ENCODE measurements at regions not wholly inside any gene's neighbourhood (a gene's known extent, or its start where the extent isn't known, plus 50 kb on each side); places are given as distances from the start of the nearest gene placed in this dataset.

DNA sequence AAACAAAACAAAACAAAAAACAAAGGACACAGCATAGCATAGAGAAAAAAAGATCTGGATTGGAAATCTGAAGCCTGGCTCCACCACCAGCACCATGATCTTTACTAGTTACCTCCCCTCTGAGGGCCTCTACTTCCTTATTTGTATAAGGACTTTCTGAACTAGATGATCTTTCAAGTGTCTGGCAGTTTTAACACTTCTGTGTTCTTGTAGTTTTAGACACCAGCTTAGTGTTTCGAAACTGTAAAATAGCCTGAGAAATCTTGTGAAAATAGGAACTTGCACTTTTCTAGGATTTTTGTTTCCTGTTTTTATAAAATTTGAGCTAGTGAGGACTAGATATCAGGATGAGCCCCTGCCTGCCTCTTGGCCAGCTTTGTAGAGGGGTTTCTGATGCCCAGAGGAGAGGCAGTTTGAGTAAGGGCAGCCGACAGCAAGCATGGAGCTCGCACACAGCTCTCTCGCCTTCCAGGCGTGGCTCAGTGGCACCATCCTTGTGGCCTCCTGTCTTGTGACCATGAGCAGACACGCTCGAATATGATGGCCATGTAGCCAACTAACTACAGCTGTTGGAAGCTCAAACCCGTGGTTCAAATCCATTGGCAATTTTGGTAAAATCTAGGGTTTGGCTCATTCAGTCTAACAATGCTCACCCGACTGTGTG lies 319.0 kb downstream of the KCNRG start:
- Histone ChIP-seq H3K4me3 (ENCODE audit: low read length) (no peak overlapping the region), H3K27ac (ENCODE audit: low read length) (no peak overlapping the region), H3K27me3 (ENCODE audit: control insufficient read depth, insufficient read depth, low read length) (no peaks in the 10 kb centered on the region), H3K36me3 (ENCODE audit: control insufficient read depth, insufficient read depth, low read length) (no peaks in the 10 kb centered on the region), H3K4me1 (ENCODE audit: control insufficient read depth, insufficient read depth, low read length) (no peaks in the 10 kb centered on the region), H3K9me3 (ENCODE audit: control insufficient read depth, insufficient read depth, low read length) (no peaks in the 10 kb centered on the region)
- H3K27ac Mint-ChIP-seq, result no peak overlapping the region
- WGBS (ENCODE audit: insufficient coverage), result 93% methylated on average over 9 of the region's 9 CpGs
- ATAC-seq (no peak), DNase-seq (no peak)
- H3K27me3 Mint-ChIP-seq (ENCODE audit: low read depth in 2 of 2), result peaks cover 2 to 16% of the 10 kb centered on the region in 2 donors
- peaks cover 0 to 5% of the 10 kb centered on the region in 2 donors for H3K4me1 Mint-ChIP-seq
- no peak overlapping the region for H3K4me3 Mint-ChIP-seq
- H3K36me3 Mint-ChIP-seq, result no peaks in the 10 kb centered on the region
- TF ChIP-seq, protein P1, sequence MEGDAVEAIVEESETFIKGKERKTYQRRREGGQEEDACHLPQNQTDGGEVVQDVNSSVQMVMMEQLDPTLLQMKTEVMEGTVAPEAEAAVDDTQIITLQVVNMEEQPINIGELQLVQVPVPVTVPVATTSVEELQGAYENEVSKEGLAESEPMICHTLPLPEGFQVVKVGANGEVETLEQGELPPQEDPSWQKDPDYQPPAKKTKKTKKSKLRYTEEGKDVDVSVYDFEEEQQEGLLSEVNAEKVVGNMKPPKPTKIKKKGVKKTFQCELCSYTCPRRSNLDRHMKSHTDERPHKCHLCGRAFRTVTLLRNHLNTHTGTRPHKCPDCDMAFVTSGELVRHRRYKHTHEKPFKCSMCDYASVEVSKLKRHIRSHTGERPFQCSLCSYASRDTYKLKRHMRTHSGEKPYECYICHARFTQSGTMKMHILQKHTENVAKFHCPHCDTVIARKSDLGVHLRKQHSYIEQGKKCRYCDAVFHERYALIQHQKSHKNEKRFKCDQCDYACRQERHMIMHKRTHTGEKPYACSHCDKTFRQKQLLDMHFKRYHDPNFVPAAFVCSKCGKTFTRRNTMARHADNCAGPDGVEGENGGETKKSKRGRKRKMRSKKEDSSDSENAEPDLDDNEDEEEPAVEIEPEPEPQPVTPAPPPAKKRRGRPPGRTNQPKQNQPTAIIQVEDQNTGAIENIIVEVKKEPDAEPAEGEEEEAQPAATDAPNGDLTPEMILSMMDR (IDR thresholded peaks at IDR 0.05), result no peak
- no peaks in the 10 kb centered on the region for H3K9me3 Mint-ChIP-seq
- intact Hi-C loops (cut with micrococcal nuclease), result no loop called here

- Histone ChIP-seq H3K27ac (ENCODE audit: low read length) (no peak overlapping the region), H3K27me3 (ENCODE audit: control insufficient read depth, insufficient read depth, low read length) (no peaks in the 10 kb centered on the region), H3K36me3 (ENCODE audit: control insufficient read depth, insufficient read depth, low read length) (no peaks in the 10 kb centered on the region), H3K9me3 (ENCODE audit: control insufficient read depth, insufficient read depth, low read length) (no peaks in the 10 kb centered on the region), H3K4me1 (ENCODE audit: control insufficient read depth, insufficient read depth, low read length) (no peaks in the 10 kb centered on the region), H3K4me3 (ENCODE audit: low read length) (no peak overlapping the region)
- no peak overlapping the region for H3K4me3 Mint-ChIP-seq
- ATAC-seq, result no peak
- TF ChIP-seq, protein P1 (IDR thresholded peaks at IDR 0.05), result no peak
- H3K27ac Mint-ChIP-seq, result no peak overlapping the region
- intact Hi-C loops (cut with micrococcal nuclease), result no loop called here
- no peaks in the 10 kb centered on the region for H3K9me3 Mint-ChIP-seq
- WGBS (ENCODE audit: insufficient coverage), result 96% methylated on average over 5 of the region's 5 CpGs
- peaks cover 0 to 5% of the 10 kb centered on the region in 2 donors for H3K4me1 Mint-ChIP-seq
- DNase-seq, result no peak
- H3K27me3 Mint-ChIP-seq (ENCODE audit: low read depth in 2 of 2), result peaks cover 6 to 16% of the 10 kb centered on the region in 2 donors
- no peaks in the 10 kb centered on the region for H3K36me3 Mint-ChIP-seq
Measured at GRCh38 chr13:50334944-50335343, 319.7 kb downstream of the KCNRG start.

- Histone ChIP-seq H3K9me3 (ENCODE audit: control insufficient read depth, insufficient read depth, low read length) (peaks cover 7% of the 10 kb centered on the region), H3K4me1 (ENCODE audit: control insufficient read depth, insufficient read depth, low read length) (no peaks in the 10 kb centered on the region), H3K27ac (ENCODE audit: low read length) (no peak overlapping the region), H3K36me3 (ENCODE audit: control insufficient read depth, insufficient read depth, low read length) (no peaks in the 10 kb centered on the region), H3K27me3 (ENCODE audit: control insufficient read depth, insufficient read depth, low read length) (no peaks in the 10 kb centered on the region), H3K4me3 (ENCODE audit: low read length) (no peak overlapping the region)
- DNase-seq, result no peak
- Mint-ChIP-seq H3K4me3 (no peak overlapping the region), H3K27me3 (ENCODE audit: low read depth in 2 of 2) (peaks cover 0 to 3% of the 10 kb centered on the region in 2 donors), H3K27ac (no peak overlapping the region), H3K36me3 (no peaks in the 10 kb centered on the region), H3K4me1 (no peaks in the 10 kb centered on the region), H3K9me3 (peaks cover 0 to 2% of the 10 kb centered on the region in 2 donors)
- ATAC-seq, result no peak
- WGBS (ENCODE audit: insufficient coverage), result no CpG with 5 or more reads among the region's 1 CpG
- TF ChIP-seq, protein P1 (IDR thresholded peaks at IDR 0.05), result no peak
- intact Hi-C loops (cut with micrococcal nuclease), result no loop called here
Measured at GRCh38 chr13:50339271-50339670, 324.0 kb downstream of the KCNRG start.

DNA sequence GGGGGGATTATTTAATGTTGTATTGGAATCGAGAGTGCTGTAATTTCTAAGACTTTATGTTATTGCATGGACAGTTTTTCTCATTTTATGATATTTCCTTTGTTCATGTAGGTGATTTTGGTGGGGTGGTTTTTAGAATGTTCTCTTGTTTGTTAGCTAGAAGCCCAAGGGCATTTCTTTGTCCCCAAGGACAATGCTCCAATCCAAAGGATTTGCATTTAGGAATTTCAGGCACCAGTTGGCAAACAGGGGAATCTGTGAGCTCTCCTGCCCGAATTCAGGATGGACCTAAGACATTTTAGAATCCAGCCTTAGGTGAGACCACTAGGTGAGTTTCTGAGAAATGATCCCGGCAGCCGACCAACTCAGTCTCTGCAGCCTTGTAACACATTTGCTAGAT lies 324.9 kb downstream of the KCNRG start:
- H3K4me3 ChIP-seq (ENCODE audit: low read length), result no peak overlapping the region
- WGBS (ENCODE audit: insufficient coverage), result 90% methylated on average over 4 of the region's 4 CpGs
- TF ChIP-seq, protein P1 (IDR thresholded peaks at IDR 0.05), result no peak
- intact Hi-C loops (cut with micrococcal nuclease), result no loop called here
- Mint-ChIP-seq H3K27ac (no peak overlapping the region), H3K9me3 (peaks cover 0 to 2% of the 10 kb centered on the region in 2 donors), H3K4me1 (peaks cover 6% of the 10 kb centered on the region in 2 donors), H3K4me3 (no peak overlapping the region), H3K27me3 (ENCODE audit: low read depth in 2 of 2) (peaks cover 0 to 6% of the 10 kb centered on the region in 2 donors), H3K36me3 (no peaks in the 10 kb centered on the region)
- no peaks in the 10 kb centered on the region for H3K36me3 ChIP-seq (ENCODE audit: control insufficient read depth, insufficient read depth, low read length)
- peaks cover 3% of the 10 kb centered on the region for H3K4me1 ChIP-seq (ENCODE audit: control insufficient read depth, insufficient read depth, low read length)
- DNase-seq (no peak), ATAC-seq (no peak)
- no peak overlapping the region for H3K27ac ChIP-seq (ENCODE audit: low read length)
- H3K27me3 ChIP-seq (ENCODE audit: control insufficient read depth, insufficient read depth, low read length), result no peaks in the 10 kb centered on the region
- H3K9me3 ChIP-seq (ENCODE audit: control insufficient read depth, insufficient read depth, low read length), result peaks cover 7% of the 10 kb centered on the region
